GM18498 (cell line): ENCODE measurements at regions not wholly inside any gene's neighbourhood (a gene's known extent, or its start where the extent isn't known, plus 50 kb on each side); places are given as distances from the start of the nearest gene placed in this dataset.
A peak's percentile ranks its signal among the peaks of the same experiment; 100 is the strongest.

Experiments
- ATAC-seq: cut with Tn5 transposase; IDR thresholded peaks from one replicate; pipeline ENCODE4 v1.9.1; 2021; ENCODE audit warnings: mild to moderate bottlenecking, moderate library complexity; ENCODE audit not compliant: unreplicated experiment

- no peak for ATAC-seq
Measured at GRCh38 chr9:105059252-105059651, 131.3 kb upstream of the ABCA1 start.

DNA sequence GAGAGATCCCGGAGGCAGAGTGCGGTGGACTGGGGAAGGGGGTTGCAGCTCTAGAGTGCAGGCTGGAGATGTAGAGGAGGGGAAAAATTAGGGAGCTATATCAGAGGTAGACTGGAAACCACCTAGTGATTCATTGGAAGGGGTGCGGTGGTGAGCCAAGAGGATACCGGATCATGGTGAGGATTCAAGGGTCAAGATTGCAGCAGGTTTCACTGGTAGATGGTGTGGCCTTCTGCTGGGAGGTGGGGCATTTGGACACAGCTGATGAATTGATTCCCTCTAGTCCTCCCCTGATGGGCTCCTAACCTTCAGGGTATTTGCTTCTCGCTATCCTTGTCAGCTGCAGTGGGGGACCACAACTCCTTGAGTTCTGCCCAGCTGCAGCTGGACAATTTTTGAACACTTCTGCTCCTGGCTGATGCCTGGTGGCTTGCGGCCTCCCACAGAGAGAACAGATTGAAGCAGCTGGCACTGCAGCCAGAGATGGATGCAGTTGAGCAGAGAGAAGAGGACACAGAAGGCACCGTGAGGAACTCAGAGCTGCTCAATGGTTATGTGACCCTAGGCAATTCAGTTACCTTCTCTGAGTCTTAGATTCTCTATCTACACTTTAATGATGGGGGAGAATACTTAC is 134.4 kb upstream of the ABCA1 start:
- ATAC-seq = no peak

- ATAC-seq = peak; percentile 14
Measured at GRCh38 chr9:105064248-105065097, 136.5 kb upstream of the ABCA1 start.

GRCh38 chr9:105065098-105066088 is 137.4 kb upstream of the ABCA1 start:
- ATAC-seq = no peak

DNA sequence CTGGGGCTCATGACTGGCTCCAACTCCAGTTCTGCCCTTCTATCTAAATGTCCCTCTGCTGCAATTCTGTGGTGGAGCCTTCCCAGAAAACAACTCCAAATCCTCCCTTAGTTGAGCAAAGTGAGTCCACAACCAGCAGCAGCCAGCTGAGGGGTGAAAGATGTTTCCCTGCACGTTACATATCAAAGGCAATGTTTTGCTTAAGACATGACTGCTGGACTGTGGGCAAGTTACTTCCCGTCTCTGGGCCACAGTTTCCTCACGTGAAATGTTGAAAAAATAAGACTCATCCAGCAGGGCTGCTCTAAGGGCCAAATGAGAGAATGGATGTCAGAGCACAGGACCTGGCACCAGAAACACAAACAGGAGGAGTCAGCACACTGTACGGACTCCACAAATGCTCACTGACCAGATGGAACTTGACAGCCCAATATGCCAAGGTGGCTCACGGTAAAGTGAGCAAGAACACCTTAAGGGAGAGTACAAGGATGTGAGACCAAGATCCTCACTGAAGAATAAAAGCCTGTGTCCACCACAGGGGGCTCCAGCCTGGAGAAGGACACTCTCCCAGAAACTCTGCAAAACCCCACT is 138.4 kb upstream of the ABCA1 start:
- ATAC-seq = no peak

DNA sequence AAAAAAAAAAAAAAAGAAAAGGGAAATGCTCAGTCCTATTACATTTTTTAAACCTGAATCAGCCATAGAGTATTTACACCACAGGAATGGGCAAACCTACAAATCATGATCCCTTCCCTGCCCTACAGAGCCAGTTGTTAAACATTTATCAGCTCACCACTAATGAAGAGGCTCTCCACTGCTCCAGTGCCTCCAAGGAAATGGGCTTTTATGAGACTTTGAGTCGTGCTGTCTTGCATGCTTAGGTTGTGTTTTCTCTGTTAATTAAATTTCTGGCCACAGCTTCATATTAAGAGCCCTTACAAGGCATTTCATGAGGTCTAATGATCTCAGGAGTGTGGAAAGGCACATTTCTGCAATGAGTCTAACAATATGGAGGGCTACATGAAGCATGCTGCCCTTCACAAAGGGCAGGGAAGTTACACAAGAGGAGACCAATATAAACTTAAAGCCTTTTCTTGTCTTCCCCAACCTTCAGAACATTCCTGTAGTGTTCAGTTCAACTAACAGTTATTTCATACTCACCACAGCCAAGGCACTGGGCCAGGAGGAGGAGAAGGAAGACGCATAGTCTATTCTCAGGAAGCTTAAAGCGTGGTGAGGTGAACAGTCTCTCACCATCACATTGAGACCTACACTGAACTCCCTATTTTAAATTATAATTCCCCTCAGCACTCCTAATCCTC is 140.1 kb upstream of the ABCA1 start:
- no peak for ATAC-seq

DNA sequence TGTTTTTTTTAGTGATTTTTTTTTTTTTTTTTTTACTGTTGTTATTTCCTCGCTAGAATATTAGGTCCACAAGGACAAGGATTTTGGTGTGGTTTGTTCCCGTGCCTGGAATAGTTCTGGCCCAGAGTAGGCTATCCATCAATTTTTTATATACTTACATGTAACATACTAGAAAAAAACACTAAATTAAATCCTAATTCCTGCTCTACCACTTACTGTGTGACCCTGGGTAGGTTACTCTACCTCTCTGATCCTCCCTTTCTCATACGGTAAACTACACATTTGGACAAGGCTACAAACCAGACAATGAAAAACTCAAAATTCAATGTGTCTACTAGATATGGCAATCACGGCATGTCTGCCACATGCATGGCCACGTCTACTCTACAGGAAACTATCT is 141.3 kb upstream of the ABCA1 start:
- no peak for ATAC-seq

DNA sequence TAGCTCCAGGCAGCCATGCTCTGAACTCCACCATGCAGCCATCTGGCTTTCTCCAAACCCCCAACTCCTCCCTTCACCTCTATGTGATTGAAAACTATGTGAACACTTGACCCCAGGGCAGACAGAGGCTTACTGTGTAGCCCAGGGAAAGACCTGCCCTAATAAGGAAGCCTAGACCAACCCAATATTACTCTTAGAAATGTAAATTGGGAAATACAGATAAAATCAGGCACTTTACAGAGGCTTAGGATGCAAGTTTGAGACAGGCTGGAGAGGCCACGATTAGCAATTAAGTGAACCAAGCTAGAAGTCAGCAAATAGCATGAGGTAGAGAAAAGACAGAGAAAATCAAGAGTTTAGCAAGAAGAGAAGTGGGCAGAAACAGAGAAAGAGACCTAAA is 141.7 kb upstream of the ABCA1 start:
- no peak for ATAC-seq

DNA sequence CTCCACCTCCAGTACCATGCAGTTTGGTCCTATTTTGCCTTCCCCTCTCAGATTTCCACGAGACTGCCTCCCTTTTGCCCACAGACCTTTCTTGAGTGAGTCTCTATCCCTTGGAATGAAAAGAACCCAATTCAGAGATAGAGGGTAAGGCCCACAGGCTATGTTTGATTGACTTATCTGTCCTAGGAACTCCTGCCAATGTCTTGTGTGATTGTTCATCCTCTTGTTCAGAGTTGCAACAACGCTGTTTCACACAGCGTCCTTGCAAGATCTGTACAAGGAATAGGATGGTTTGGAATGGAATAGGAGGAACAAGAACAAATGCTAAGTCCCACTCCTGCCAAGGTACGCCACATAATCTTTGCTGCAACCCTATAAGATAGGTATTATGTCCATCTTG is 142.2 kb upstream of the ABCA1 start:
- no peak for ATAC-seq

GRCh38 chr9:105072476-105072875 is 144.5 kb upstream of the ABCA1 start:
- no peak for ATAC-seq

DNA sequence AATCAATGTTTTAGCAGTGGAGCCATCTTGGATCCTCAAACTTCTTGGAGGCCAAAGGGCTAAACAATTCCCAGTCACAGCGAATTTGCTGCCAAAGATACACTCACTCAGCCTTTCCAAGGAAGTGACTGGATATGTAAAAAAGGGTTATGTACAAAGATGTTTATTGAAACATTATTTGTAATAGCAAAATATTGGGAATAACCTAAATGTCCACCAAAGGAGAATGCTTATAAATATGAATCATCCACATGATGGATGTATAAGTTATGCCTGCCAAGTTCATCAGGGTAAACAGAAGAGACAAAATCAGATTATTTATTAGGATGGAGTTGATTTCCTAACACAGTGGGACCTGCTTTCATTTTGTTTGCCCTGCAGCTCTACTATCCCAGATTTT is 145.2 kb upstream of the ABCA1 start:
- ATAC-seq = no peak

DNA sequence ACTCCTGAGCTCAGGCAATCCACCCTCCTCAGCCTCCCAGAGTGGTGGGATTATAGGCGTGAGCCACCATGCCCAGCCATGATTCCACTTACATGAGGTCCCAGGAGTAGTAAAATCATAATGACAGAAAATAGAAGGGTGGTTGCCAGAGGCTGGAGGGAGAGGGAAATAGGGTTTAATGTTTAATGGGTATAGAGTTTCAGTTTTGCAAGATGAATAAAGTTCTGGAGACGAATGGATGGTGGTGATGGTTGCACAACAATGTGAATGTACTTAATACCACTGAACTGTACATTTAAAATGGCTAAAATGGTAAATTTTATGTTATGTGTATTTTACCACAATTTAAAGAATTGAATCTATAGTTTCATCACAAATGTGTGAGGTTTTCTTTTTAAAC is 146.5 kb upstream of the ABCA1 start:
- no peak for ATAC-seq

DNA sequence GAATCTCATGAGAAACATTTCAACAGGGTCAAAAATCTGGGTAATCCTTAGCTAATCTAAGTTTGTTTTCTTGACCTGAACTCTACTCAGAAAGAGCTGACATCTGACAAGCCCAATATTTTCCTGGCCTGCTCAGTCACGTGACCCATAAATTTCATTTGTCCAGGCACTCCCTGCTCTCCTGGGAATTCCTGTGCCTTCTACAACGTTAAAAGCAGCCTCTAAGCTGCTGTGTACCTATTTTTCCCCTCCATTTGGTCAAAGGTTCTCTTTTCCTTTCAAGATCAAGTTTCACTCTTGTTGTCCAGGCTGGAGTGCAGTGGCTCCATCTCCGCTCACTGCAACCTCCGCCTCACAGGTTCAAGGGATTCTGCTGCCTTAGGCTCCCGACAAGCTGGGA is 148.8 kb upstream of the ABCA1 start:
- no peak for ATAC-seq

- ATAC-seq = no peak
Measured at GRCh38 chr9:105079457-105079856, 151.5 kb upstream of the ABCA1 start.

GRCh38 chr9:105082843-105083242 is 154.9 kb upstream of the ABCA1 start:
- no peak for ATAC-seq

DNA sequence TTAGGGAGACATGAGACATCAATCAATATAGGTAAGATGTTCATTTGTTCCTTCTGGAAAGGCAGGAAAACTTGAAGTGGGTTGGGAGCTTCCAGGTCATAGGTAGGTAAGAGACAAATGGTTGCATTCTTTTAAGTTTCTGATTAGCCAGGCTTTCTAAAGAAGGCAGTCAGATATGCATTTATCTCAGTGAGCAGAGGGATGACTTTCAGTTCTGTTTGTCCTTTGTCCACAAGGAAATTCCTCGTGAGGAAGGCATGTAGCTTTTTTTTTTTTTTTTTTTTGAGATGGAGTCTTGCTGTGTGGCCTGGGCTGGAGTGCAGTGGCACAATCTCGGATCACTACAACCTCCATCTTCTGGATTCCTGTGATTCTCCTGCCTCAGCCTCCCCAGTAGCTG is 155.3 kb upstream of the ABCA1 start:
- no peak for ATAC-seq

DNA sequence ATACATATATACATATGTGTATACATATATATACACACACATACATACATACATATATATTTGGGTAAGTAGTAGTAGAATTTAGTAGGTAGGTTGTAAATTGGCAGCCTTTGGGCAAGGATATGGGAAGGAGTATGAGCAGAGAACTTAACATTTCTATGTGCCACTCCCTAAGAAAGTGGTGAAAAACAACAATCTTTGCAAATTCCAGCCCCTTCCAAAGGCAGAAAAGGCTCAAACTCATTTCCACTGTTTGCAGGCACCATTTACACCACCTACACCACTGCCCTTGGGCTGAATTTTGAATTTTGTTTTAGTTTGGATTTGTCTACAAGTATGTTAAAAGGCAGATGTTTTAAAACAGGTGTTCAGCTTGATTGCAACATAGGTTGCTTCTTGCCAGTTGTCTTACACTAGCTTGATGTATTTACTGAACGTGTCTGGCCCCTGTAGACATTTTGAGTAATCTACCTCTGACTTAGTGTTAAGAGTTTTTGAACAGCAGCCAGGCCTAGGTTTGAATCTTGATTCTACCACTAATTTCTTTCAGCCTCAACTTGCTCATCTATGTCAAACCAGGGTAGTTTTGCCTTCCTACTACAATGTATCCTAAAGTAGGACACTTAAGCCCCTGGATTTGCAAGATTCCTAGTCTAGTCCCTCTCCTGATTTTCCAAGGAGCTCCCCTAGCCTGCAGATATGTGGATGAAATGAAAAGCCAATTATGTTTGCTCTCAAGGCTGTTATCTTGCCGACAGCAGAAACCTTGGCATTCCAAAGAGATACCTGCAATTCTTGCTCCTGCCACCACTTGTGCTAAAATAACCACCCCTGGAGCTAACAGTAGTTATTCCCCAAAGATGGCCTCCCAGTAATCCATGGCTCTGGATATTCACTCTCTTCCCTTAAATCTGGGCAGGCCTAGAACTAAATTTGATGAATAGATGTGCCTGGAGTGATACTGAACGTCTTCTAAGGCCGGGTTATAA is 156.2 kb upstream of the SLC44A1 start:
- ATAC-seq = no peak

GRCh38 chr9:105089874-105090273 is 154.6 kb upstream of the SLC44A1 start:
- ATAC-seq = no peak

- ATAC-seq = no peak
Measured at GRCh38 chr9:105091004-105091640, 153.3 kb upstream of the SLC44A1 start.
